ENCODE measurements at regions not wholly inside any gene's neighbourhood (a gene's known extent, or its start where the extent isn't known, plus 50 kb on each side); places are given as distances from the start of the nearest gene placed in this dataset.

GRCh38 chr7:113026941-113027340 is 59.7 kb downstream of the GPR85 start:
- CTCF ChIA-PET (ENCODE audit: partially characterized antibody), result no interaction called here
- no peak for FAIRE-seq
- H3K9ac ChIP-seq (replicated peaks in 1 of 4; ENCODE audit: extremely low read depth in 1 of 4, low read depth in 3 of 4, low read length in 3 of 4), result no peak overlapping the region

More at GRCh38 chr7:113026941-113027340, 59.7 kb downstream of the GPR85 start:
- no peak for DNase-seq (ENCODE audit: low read depth in 1 of 2, low spot score in 2 of 2)
- H3K79me2 ChIP-seq (ENCODE audit: control insufficient read depth in 1 of 2, insufficient read depth in 2 of 2, low read length in 2 of 2), result no peaks in the 10 kb centered on the region
- H3K9me3 ChIP-seq (ENCODE audit: insufficient read depth in 2 of 2, low read depth in 1 of 2, low read length in 1 of 2), result no peaks in the 10 kb centered on the region
- H3K27ac ChIP-seq (ENCODE audit: low read depth, low read length), result no peak overlapping the region
- no peaks in the 10 kb centered on the region for H3K79me1 ChIP-seq (ENCODE audit: low read depth, low read length)
- H2BK120ac ChIP-seq (replicated peaks; ENCODE audit: low read depth, low read length), result no peak overlapping the region
- no peaks in the 10 kb centered on the region for H3K23me2 ChIP-seq (ENCODE audit: low read depth, low read length)
- no peak overlapping the region for H3K23ac ChIP-seq (ENCODE audit: insufficient read length)
- TF ChIP-seq POU5F1 (IDR thresholded peaks at IDR 0.05; ENCODE audit: low read depth, low read length), result no peak
- no peak for TF ChIP-seq SUZ12 (IDR thresholded peaks at IDR 0.05; ENCODE audit: low read length)
- no peak for TF ChIP-seq GABPA (IDR thresholded peaks at IDR 0.05; ENCODE audit: borderline replicate concordance, insufficient read depth, low read length)
- TF ChIP-seq POLR2AphosphoS5 (IDR thresholded peaks at IDR 0.05; ENCODE audit: low read depth, low read length), result no peak
- TF ChIP-seq E2F6 (IDR thresholded peaks at IDR 0.05), result no peak
- H2AK5ac ChIP-seq (ENCODE audit: low read depth, low read length), result no peak overlapping the region
- no peak overlapping the region for H2BK5ac ChIP-seq (ENCODE audit: low read depth, low read length)
- H3K27me3 ChIP-seq (replicated peaks in 1 of 4; ENCODE audit: control insufficient read depth in 3 of 4, extremely low read depth in 1 of 4, insufficient read depth in 3 of 4, low read length in 3 of 4), result no peaks in the 10 kb centered on the region
- H3K36me3 ChIP-seq (ENCODE audit: control insufficient read depth in 2 of 4, insufficient read depth in 4 of 4, low read length in 3 of 4), result no peaks in the 10 kb centered on the region
- H2BK20ac ChIP-seq (ENCODE audit: low read length), result no peak overlapping the region
- H4K5ac ChIP-seq (ENCODE audit: insufficient read length, low read depth, low read length), result no peak overlapping the region
- no peak overlapping the region for H3K14ac ChIP-seq (ENCODE audit: insufficient read length)
- no peak overlapping the region for H3K4me2 ChIP-seq (ENCODE audit: insufficient read depth in 1 of 2, low read depth in 2 of 2, low read length in 2 of 2)
- H3K18ac ChIP-seq (ENCODE audit: extremely low read depth, low read length), result no peak overlapping the region
- no peaks in the 10 kb centered on the region for H4K20me1 ChIP-seq (replicated peaks in 1 of 2; ENCODE audit: control insufficient read depth in 1 of 2, insufficient read depth in 2 of 2, low read length in 2 of 2)
- H3K4me1 ChIP-seq (replicated peaks in 1 of 4; ENCODE audit: control insufficient read depth in 3 of 4, insufficient read depth in 4 of 4, low read length in 3 of 4), result no peaks in the 10 kb centered on the region
- WGBS, 2 experiments (ENCODE audit: extremely low coverage in 1 of 2, insufficient coverage in 1 of 2, insufficient read length in 1 of 2, insufficient replicate concordance in 2 of 2, low coverage in 1 of 2, low lambda C conversion rate in 2 of 2, missing lambda C conversion rate in 1 of 2), result 93% methylated on average over 1 of the region's 1 CpG; no CpG with 5 or more reads in 1 of the 2 experiments
- H3K56ac ChIP-seq (replicated peaks; ENCODE audit: insufficient read length, low read depth, low read length), result no peak overlapping the region
- H2BK15ac ChIP-seq (ENCODE audit: low read length), result no peak overlapping the region
- no peak overlapping the region for H2BK12ac ChIP-seq (ENCODE audit: low read depth, low read length)
- no peak overlapping the region for H2AFZ ChIP-seq (ENCODE audit: low read length)
- H3K4me3 ChIP-seq (ENCODE audit: extremely low read depth in 1 of 4, insufficient read depth in 2 of 4, low read depth in 3 of 4, low read length in 4 of 4), result no peak overlapping the region
- POLR2A ChIA-PET (ENCODE audit: partially characterized antibody), result no interaction called here
- no peak overlapping the region for H3K4ac ChIP-seq (replicated peaks; ENCODE audit: insufficient read length, low read depth, low read length)
- H4K8ac ChIP-seq (ENCODE audit: extremely low read depth, insufficient read depth, low read length), result no peak overlapping the region
- no peak overlapping the region for H4K91ac ChIP-seq (replicated peaks; ENCODE audit: insufficient read length, low read length)
